ENCODE measurements at regions not wholly inside any gene's neighbourhood (a gene's known extent, or its start where the extent isn't known, plus 50 kb on each side); places are given as distances from the start of the nearest gene placed in this dataset.

DNA sequence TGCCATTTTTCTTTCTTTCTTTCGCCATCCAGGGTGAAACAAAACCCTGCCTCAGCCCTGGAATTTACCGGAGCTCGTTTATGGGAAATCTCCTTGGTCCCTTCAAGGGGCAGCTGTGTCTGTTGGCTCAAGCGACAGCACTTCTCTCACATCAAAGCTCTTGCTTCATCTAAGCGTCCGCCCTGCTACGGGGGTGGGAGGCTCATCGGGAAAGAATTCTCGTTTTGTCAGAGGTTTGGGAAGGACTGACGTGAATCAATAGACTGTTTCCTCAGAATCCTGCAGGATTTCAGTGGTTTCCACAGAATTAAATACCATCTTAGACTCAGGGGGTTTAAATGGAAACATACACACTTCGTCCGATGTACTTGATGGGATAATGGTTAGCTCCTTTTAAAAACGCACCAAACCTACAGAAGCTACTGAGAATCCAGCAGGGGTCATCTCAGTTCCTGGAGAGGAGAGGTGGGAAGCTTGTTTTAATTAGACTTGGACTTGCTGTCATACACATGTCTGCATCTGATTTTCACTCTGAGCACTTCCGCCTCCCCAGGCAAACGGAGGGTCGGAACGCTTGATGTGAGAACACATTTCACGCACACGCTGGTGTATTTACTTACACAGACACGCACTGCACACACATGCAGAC is 91.6 kb downstream of the ASB1 start:
- TF ChIP-seq, protein P1, sequence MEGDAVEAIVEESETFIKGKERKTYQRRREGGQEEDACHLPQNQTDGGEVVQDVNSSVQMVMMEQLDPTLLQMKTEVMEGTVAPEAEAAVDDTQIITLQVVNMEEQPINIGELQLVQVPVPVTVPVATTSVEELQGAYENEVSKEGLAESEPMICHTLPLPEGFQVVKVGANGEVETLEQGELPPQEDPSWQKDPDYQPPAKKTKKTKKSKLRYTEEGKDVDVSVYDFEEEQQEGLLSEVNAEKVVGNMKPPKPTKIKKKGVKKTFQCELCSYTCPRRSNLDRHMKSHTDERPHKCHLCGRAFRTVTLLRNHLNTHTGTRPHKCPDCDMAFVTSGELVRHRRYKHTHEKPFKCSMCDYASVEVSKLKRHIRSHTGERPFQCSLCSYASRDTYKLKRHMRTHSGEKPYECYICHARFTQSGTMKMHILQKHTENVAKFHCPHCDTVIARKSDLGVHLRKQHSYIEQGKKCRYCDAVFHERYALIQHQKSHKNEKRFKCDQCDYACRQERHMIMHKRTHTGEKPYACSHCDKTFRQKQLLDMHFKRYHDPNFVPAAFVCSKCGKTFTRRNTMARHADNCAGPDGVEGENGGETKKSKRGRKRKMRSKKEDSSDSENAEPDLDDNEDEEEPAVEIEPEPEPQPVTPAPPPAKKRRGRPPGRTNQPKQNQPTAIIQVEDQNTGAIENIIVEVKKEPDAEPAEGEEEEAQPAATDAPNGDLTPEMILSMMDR (IDR thresholded peaks at IDR 0.05), result no peak
- TF ChIP-seq RFX5 (IDR thresholded peaks at IDR 0.05) (no peak), EHMT2 (IDR thresholded peaks at IDR 0.05; ENCODE audit: low read depth) (no peak), MAX (IDR thresholded peaks at IDR 0.05) (no peak), POLR2A (IDR thresholded peaks at IDR 0.05; ENCODE audit: low read length) (no peak), KDM5A (IDR thresholded peaks at IDR 0.05) (no peak), MAZ (IDR thresholded peaks at IDR 0.05; ENCODE audit: borderline replicate concordance, low read depth, low read length) (no peak), MAFK (IDR thresholded peaks at IDR 0.05; ENCODE audit: partially characterized antibody) (no peak), CEBPB (IDR thresholded peaks at IDR 0.05) (no peak), EP300 (IDR thresholded peaks at IDR 0.05) (no peak), HES2 (IDR thresholded peaks at IDR 0.05) (no peak), FOSL2 (IDR thresholded peaks at IDR 0.05) (no peak), FOSL2 (CRISPR knock-in tag; IDR thresholded peaks at IDR 0.05) (no peak), ZSCAN20 (CRISPR knock-in tag; IDR thresholded peaks at IDR 0.05) (no peak)
- TF ChIP-seq, protein P2, sequence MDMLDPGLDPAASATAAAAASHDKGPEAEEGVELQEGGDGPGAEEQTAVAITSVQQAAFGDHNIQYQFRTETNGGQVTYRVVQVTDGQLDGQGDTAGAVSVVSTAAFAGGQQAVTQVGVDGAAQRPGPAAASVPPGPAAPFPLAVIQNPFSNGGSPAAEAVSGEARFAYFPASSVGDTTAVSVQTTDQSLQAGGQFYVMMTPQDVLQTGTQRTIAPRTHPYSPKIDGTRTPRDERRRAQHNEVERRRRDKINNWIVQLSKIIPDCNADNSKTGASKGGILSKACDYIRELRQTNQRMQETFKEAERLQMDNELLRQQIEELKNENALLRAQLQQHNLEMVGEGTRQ (IDR thresholded peaks at IDR 0.05), result no peak

Measured in A549 (cell line).